ENCODE measurements at regions not wholly inside any gene's neighbourhood (a gene's known extent, or its start where the extent isn't known, plus 50 kb on each side); places are given as distances from the start of the nearest gene placed in this dataset.
"Not testable (repeated sequence)": the region's sequence is repeated elsewhere in the genome, so short reads cannot be mapped to it uniquely, and the experiment has no call there.

- DNase-seq (ENCODE audit: extremely low read depth in 1 of 2, low read depth in 1 of 2) = no peak
These were observed 58.4 kb upstream of the WAPL start for GRCh38 chr10:86579883-86580520.

- no peak for DNase-seq (ENCODE audit: extremely low read depth in 1 of 2, low read depth in 1 of 2)
These were observed 58.9 kb upstream of the WAPL start for GRCh38 chr10:86580521-86580891.

- no peak for DNase-seq (ENCODE audit: extremely low read depth in 1 of 2, low read depth in 1 of 2)
These were observed 62.4 kb upstream of the WAPL start for GRCh38 chr10:86583983-86584382.

- DNase-seq (ENCODE audit: extremely low read depth in 1 of 2, low read depth in 1 of 2) = peak; percentile 34 to 53
These were observed 63.7 kb upstream of the WAPL start for GRCh38 chr10:86585037-86585929.

- no peak for DNase-seq (ENCODE audit: extremely low read depth in 1 of 2, low read depth in 1 of 2)
These were observed 64.9 kb upstream of the WAPL start for GRCh38 chr10:86586516-86586915.

- DNase-seq (ENCODE audit: extremely low read depth in 1 of 2, low read depth in 1 of 2) = not testable (repeated sequence)
These were observed 65.6 kb upstream of the OPN4 start for GRCh38 chr10:86588781-86589180.

- DNase-seq (ENCODE audit: extremely low read depth in 1 of 2, low read depth in 1 of 2) = no peak
These were observed 62.9 kb upstream of the OPN4 start for GRCh38 chr10:86591436-86591835.

GRCh38 chr10:86592413-86592812 lies 61.9 kb upstream of the OPN4 start:
- no peak for DNase-seq (ENCODE audit: extremely low read depth in 1 of 2, low read depth in 1 of 2)

- DNase-seq (ENCODE audit: extremely low read depth in 1 of 2, low read depth in 1 of 2) = no peak
These were observed 59.8 kb upstream of the OPN4 start for GRCh38 chr10:86594535-86594934.

GRCh38 chr10:86595496-86595895 lies 58.9 kb upstream of the OPN4 start:
- DNase-seq (ENCODE audit: extremely low read depth in 1 of 2, low read depth in 1 of 2) = no peak

- no peak for DNase-seq (ENCODE audit: extremely low read depth in 1 of 2, low read depth in 1 of 2)
These were observed 58.1 kb upstream of the OPN4 start for GRCh38 chr10:86596266-86596665.

- no peak for DNase-seq (ENCODE audit: extremely low read depth in 1 of 2, low read depth in 1 of 2)
These were observed 57.0 kb upstream of the OPN4 start for GRCh38 chr10:86597306-86597705.

- no peak for DNase-seq (ENCODE audit: extremely low read depth in 1 of 2, low read depth in 1 of 2)
These were observed 56.2 kb upstream of the OPN4 start for GRCh38 chr10:86598151-86598550.

GRCh38 chr10:86599041-86599440 lies 55.3 kb upstream of the OPN4 start:
- no peak for DNase-seq (ENCODE audit: extremely low read depth in 1 of 2, low read depth in 1 of 2)

- DNase-seq (ENCODE audit: extremely low read depth in 1 of 2, low read depth in 1 of 2) = no peak
These were observed 54.6 kb upstream of the OPN4 start for GRCh38 chr10:86599729-86600128.

- DNase-seq (ENCODE audit: extremely low read depth in 1 of 2, low read depth in 1 of 2) = no peak
These were observed 54.1 kb upstream of the OPN4 start for GRCh38 chr10:86600296-86600695.

- DNase-seq (ENCODE audit: extremely low read depth in 1 of 2, low read depth in 1 of 2) = no peak
These were observed 52.3 kb upstream of the OPN4 start for GRCh38 chr10:86601956-86602602.

- no peak for DNase-seq (ENCODE audit: extremely low read depth in 1 of 2, low read depth in 1 of 2)
These were observed 51.1 kb upstream of the OPN4 start for GRCh38 chr10:86603256-86603655.

Measured in activated CD8-positive, alpha-beta memory T cell treated with anti-CD3 and anti-CD28 coated beads for 1 hour (primary cell).